ENCODE measurements at regions not wholly inside any gene's neighbourhood (a gene's known extent, or its start where the extent isn't known, plus 50 kb on each side); places are given as distances from the start of the nearest gene placed in this dataset.

DNA sequence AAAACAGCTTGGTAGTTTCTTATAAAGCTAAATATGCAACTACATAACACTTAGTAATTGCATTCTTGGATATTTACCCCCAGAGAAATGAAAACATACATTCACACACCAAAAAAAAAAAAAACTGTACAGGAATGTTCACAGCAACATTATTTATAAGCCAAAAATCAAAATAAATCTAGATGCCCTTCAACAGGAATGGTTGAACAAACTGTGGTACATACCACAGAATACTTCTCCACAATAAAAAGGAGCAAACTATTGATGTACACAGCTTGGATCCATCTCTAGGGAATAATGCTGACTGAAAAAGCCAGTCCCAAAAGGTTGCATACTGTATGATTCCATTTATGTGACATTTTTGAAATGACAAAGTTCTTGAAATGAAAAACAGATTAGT is 62.1 kb upstream of the SLC38A4 start:
- H3K27me3 ChIP-seq (ENCODE audit: control insufficient read depth in 1 of 2, insufficient read depth in 2 of 2, low read length in 2 of 2), result peaks cover 0 to 3% of the 10 kb centered on the region in 2 experiments; a peak in 2 of 5 replicates
- H3K79me2 ChIP-seq (ENCODE audit: insufficient read depth, low read length), result no peaks in the 10 kb centered on the region
- no peaks in the 10 kb centered on the region for H3K4me1 ChIP-seq (ENCODE audit: insufficient read depth, low read length)
- FAIRE-seq, result no peak
- no peaks in the 10 kb centered on the region for H3K36me3 ChIP-seq (replicated peaks in 1 of 2; ENCODE audit: control insufficient read depth in 1 of 2, insufficient read depth in 2 of 2, low read length in 2 of 2)
- ChIA-PET POLR2A (no interaction called here), CTCF (ENCODE audit: low intra/inter-chr PET ratio, low total read pairs) (no interaction called here)
- H3K9ac ChIP-seq (ENCODE audit: insufficient read depth, low read depth, low read length), result no peak overlapping the region
- intact Hi-C loops (cut with micrococcal nuclease; ENCODE audit: unreplicated experiment) (no loop called here), in situ Hi-C loops (cut with HindIII; ENCODE audit: extremely low pct_ligation_motif_present, low pct_unique_long_range_greater_than_20kb) (no loop called here)
- no peaks in the 10 kb centered on the region for H4K20me1 ChIP-seq (ENCODE audit: insufficient read depth, low read length)
- no peak overlapping the region for H3K4me3 ChIP-seq (replicated peaks in 1 of 3; ENCODE audit: insufficient read depth in 1 of 3, low read depth in 2 of 3, low read length in 3 of 3)
- no peak overlapping the region for H3K4me2 ChIP-seq (ENCODE audit: low read depth, low read length)
- no peak for ATAC-seq
- no peak overlapping the region for H3K27ac ChIP-seq (ENCODE audit: extremely low read length, insufficient read depth, low read length)
- DNase-seq (ENCODE audit: low spot score), result no peak
- H2AFZ ChIP-seq (ENCODE audit: low read length), result no peak overlapping the region
- no TSS peak for BruUV-seq (replicated peaks)
- no peaks in the 10 kb centered on the region for H3K9me3 ChIP-seq (ENCODE audit: low read length)
- no peak for TF ChIP-seq ZFP36 (IDR thresholded peaks at IDR 0.05; ENCODE audit: borderline replicate concordance, low read depth, low read length, partially characterized antibody)
- TF ChIP-seq, protein P1, sequence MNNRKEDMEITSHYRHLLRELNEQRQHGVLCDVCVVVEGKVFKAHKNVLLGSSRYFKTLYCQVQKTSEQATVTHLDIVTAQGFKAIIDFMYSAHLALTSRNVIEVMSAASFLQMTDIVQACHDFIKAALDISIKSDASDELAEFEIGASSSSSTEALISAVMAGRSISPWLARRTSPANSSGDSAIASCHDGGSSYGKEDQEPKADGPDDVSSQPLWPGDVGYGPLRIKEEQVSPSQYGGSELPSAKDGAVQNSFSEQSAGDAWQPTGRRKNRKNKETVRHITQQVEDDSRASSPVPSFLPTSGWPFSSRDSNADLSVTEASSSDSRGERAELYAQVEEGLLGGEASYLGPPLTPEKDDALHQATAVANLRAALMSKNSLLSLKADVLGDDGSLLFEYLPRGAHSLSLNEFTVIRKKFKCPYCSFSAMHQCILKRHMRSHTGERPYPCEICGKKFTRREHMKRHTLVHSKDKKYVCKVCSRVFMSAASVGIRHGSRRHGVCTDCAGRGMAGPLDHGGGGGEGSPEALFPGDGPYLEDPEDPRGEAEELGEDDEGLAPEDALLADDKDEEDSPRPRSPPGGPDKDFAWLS (CRISPR knock-in tag; IDR thresholded peaks at IDR 0.05; ENCODE audit: borderline replicate concordance), result no peak
- TF ChIP-seq, protein P2, sequence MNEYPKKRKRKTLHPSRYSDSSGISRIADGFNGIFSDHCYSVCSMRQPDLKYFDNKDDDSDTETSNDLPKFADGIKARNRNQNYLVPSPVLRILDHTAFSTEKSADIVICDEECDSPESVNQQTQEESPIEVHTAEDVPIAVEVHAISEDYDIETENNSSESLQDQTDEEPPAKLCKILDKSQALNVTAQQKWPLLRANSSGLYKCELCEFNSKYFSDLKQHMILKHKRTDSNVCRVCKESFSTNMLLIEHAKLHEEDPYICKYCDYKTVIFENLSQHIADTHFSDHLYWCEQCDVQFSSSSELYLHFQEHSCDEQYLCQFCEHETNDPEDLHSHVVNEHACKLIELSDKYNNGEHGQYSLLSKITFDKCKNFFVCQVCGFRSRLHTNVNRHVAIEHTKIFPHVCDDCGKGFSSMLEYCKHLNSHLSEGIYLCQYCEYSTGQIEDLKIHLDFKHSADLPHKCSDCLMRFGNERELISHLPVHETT (CRISPR knock-in tag; conservative IDR thresholded peaks at IDR 0.05), result no peak
- TF ChIP-seq, protein P3, sequence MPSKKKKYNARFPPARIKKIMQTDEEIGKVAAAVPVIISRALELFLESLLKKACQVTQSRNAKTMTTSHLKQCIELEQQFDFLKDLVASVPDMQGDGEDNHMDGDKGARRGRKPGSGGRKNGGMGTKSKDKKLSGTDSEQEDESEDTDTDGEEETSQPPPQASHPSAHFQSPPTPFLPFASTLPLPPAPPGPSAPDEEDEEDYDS (CRISPR knock-in tag; IDR thresholded peaks at IDR 0.05), result no peak
- TF ChIP-seq ZBTB20 (CRISPR knock-in tag; IDR thresholded peaks at IDR 0.05; ENCODE audit: borderline replicate concordance, low read depth), result no peak
- TF ChIP-seq, protein P4, sequence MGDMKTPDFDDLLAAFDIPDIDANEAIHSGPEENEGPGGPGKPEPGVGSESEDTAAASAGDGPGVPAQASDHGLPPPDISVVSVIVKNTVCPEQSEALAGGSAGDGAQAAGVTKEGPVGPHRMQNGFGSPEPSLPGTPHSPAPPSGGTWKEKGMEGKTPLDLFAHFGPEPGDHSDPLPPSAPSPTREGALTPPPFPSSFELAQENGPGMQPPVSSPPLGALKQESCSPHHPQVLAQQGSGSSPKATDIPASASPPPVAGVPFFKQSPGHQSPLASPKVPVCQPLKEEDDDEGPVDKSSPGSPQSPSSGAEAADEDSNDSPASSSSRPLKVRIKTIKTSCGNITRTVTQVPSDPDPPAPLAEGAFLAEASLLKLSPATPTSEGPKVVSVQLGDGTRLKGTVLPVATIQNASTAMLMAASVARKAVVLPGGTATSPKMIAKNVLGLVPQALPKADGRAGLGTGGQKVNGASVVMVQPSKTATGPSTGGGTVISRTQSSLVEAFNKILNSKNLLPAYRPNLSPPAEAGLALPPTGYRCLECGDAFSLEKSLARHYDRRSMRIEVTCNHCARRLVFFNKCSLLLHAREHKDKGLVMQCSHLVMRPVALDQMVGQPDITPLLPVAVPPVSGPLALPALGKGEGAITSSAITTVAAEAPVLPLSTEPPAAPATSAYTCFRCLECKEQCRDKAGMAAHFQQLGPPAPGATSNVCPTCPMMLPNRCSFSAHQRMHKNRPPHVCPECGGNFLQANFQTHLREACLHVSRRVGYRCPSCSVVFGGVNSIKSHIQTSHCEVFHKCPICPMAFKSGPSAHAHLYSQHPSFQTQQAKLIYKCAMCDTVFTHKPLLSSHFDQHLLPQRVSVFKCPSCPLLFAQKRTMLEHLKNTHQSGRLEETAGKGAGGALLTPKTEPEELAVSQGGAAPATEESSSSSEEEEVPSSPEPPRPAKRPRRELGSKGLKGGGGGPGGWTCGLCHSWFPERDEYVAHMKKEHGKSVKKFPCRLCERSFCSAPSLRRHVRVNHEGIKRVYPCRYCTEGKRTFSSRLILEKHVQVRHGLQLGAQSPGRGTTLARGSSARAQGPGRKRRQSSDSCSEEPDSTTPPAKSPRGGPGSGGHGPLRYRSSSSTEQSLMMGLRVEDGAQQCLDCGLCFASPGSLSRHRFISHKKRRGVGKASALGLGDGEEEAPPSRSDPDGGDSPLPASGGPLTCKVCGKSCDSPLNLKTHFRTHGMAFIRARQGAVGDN (CRISPR knock-in tag; IDR thresholded peaks at IDR 0.05), result no peak
- TF ChIP-seq, protein P5, sequence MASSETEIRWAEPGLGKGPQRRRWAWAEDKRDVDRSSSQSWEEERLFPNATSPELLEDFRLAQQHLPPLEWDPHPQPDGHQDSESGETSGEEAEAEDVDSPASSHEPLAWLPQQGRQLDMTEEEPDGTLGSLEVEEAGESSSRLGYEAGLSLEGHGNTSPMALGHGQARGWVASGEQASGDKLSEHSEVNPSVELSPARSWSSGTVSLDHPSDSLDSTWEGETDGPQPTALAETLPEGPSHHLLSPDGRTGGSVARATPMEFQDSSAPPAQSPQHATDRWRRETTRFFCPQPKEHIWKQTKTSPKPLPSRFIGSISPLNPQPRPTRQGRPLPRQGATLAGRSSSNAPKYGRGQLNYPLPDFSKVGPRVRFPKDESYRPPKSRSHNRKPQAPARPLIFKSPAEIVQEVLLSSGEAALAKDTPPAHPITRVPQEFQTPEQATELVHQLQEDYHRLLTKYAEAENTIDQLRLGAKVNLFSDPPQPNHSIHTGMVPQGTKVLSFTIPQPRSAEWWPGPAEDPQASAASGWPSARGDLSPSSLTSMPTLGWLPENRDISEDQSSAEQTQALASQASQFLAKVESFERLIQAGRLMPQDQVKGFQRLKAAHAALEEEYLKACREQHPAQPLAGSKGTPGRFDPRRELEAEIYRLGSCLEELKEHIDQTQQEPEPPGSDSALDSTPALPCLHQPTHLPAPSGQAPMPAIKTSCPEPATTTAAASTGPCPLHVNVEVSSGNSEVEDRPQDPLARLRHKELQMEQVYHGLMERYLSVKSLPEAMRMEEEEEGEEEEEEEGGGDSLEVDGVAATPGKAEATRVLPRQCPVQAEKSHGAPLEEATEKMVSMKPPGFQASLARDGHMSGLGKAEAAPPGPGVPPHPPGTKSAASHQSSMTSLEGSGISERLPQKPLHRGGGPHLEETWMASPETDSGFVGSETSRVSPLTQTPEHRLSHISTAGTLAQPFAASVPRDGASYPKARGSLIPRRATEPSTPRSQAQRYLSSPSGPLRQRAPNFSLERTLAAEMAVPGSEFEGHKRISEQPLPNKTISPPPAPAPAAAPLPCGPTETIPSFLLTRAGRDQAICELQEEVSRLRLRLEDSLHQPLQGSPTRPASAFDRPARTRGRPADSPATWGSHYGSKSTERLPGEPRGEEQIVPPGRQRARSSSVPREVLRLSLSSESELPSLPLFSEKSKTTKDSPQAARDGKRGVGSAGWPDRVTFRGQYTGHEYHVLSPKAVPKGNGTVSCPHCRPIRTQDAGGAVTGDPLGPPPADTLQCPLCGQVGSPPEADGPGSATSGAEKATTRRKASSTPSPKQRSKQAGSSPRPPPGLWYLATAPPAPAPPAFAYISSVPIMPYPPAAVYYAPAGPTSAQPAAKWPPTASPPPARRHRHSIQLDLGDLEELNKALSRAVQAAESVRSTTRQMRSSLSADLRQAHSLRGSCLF (CRISPR knock-in tag; IDR thresholded peaks at IDR 0.05; ENCODE audit: borderline replicate concordance), result no peak
- no peak for TF ChIP-seq FOSL2 (CRISPR knock-in tag; IDR thresholded peaks at IDR 0.05)

Data from HepG2 (cell line).